K562 (cell line): ENCODE measurements at regions not wholly inside any gene's neighbourhood (a gene's known extent, or its start where the extent isn't known, plus 50 kb on each side); places are given as distances from the start of the nearest gene placed in this dataset.

Experiments used
- ARID1B ChIP-seq: fragments of 450-650 bp; IDR thresholded peaks from 2 replicates; pipeline ENCODE4 v1.6.1; 2016; ENCODE audit warnings: antibody characterized with exemption, mild to moderate bottlenecking, inconsistent platforms
- ARNT ChIP-seq, 2 experiments: fragments of 450-650 bp; IDR thresholded peaks; 2 replicates each; pipeline ENCODE4 v1.6.1; 2016; ENCODE audit warnings: mild to moderate bottlenecking in 1 of 2
- BCL6 ChIP-seq: fragments of 250-450 bp; sonication (Bioruptor Pico); IDR thresholded peaks from 2 replicates; pipeline ENCODE4 v1.4.0; 2020
- GTF2A2 ChIP-seq: IDR thresholded peaks from 2 replicates; pipeline ENCODE4 v1.6.1; 2016; ENCODE audit warnings: mild to moderate bottlenecking, missing genetic modification characterization, missing compliant biosample characterization
- HDAC1 ChIP-seq, 2 experiments: fragments of 450-650 bp; IDR thresholded peaks; 2 replicates each; pipeline ENCODE4 v1.6.1; 2016 to 2017; ENCODE audit warnings: inconsistent platforms in 1 of 2, mild to moderate bottlenecking in 1 of 2, moderate library complexity in 1 of 2
- HNRNPH1 ChIP-seq: fragments of 200-400 bp; formaldehyde crosslinking; optimal IDR thresholded peaks from 2 replicates; pipeline ENCODE3; 2017; ENCODE audit warnings: low read depth, mild to moderate bottlenecking, low read length, moderate library complexity
- IRF2 ChIP-seq: sonication (generic); formaldehyde crosslinking; IDR thresholded peaks from 2 replicates; pipeline ENCODE4 v1.8.1; 2022; ENCODE audit warnings: mild to moderate bottlenecking, missing genetic modification reagents
- MECOM ChIP-seq: fragments of 250-450 bp; sonication (Bioruptor Pico); IDR thresholded peaks from 2 replicates; pipeline ENCODE4 v1.8.0; 2022; ENCODE audit warnings: inconsistent platforms
- PHF21A ChIP-seq: fragments of 450-650 bp; IDR thresholded peaks from 2 replicates; pipeline ENCODE4 v1.6.1; 2017; ENCODE audit warnings: low read depth, borderline replicate concordance
- SETDB1 ChIP-seq: IDR thresholded peaks from one replicate; pipeline ENCODE4 v1.6.1; 2012; ENCODE audit warnings: low read length, control low read depth, inconsistent platforms
- SIN3A ChIP-seq, 2 experiments: fragments of 150-350 bp in 1 of 2; IDR thresholded peaks; 2 replicates each; pipeline ENCODE4 v1.6.1; 2011 to 2016; ENCODE audit warnings: borderline replicate concordance in 2 of 2, low read depth in 2 of 2, low read length in 2 of 2, mild to moderate bottlenecking in 2 of 2, moderate library complexity in 2 of 2; ENCODE audit not compliant: control insufficient read depth in 1 of 2
- SREBF1 ChIP-seq: fragments of 150-350 bp; IDR thresholded peaks from 2 replicates; pipeline ENCODE4 v1.6.1; 2014; ENCODE audit warnings: antibody characterized with exemption, low read depth, low read length, borderline replicate concordance
- SREBF2 ChIP-seq: sonication (generic); formaldehyde crosslinking; IDR thresholded peaks from 2 replicates; pipeline ENCODE4 v1.4.0; 2020; ENCODE audit warnings: mild to moderate bottlenecking, missing genetic modification reagents
- STAG1 ChIP-seq: sonication (generic); formaldehyde crosslinking; IDR thresholded peaks from 2 replicates; pipeline ENCODE4 v1.5.0; 2020; ENCODE audit warnings: missing genetic modification reagents, borderline replicate concordance
- TAF7 ChIP-seq: fragments of 450-650 bp; IDR thresholded peaks from 2 replicates; pipeline ENCODE4 v1.6.1; 2016; ENCODE audit warnings: missing genetic modification characterization, missing compliant biosample characterization
- TCFL5 ChIP-seq: fragments of 250-450 bp; sonication (Bioruptor Pico); conservative IDR thresholded peaks from 2 replicates; pipeline ENCODE4 v1.6.1; 2021; ENCODE audit warnings: mild to moderate bottlenecking, moderate library complexity, matching md5 sums
- XRCC3 ChIP-seq: fragments of 450-650 bp; IDR thresholded peaks from 2 replicates; pipeline ENCODE4 v1.6.1; 2017; ENCODE audit warnings: mild to moderate bottlenecking, moderate library complexity
- ZEB2 ChIP-seq: fragments of 450-650 bp; IDR thresholded peaks from 2 replicates; pipeline ENCODE4 v1.6.1; 2016
- ZFP1 ChIP-seq: fragments of 450-650 bp; formaldehyde crosslinking; IDR thresholded peaks from 2 replicates; pipeline ENCODE4 v1.4.0; 2020; ENCODE audit warnings: mild to moderate bottlenecking, mixed read lengths
- ZNF146 ChIP-seq: IDR thresholded peaks from one replicate; pipeline ENCODE4 v1.6.1; 2018; ENCODE audit warnings: missing compliant biosample characterization; ENCODE audit not compliant: unreplicated experiment
- ZNF263 ChIP-seq: sonication (generic); formaldehyde crosslinking; IDR thresholded peaks from 2 replicates; pipeline ENCODE4 v1.8.0; 2022; ENCODE audit warnings: mild to moderate bottlenecking, missing genetic modification reagents, borderline replicate concordance
- TF ChIP-seq, protein P1 (sequence below): sonication (generic); formaldehyde crosslinking; IDR thresholded peaks from 2 replicates; pipeline ENCODE4 v1.8.1; 2023; ENCODE audit warnings: mild to moderate bottlenecking, missing genetic modification reagents, moderate library complexity
- TF ChIP-seq, protein P2 (sequence below): fragments of 200-400 bp; formaldehyde crosslinking; IDR thresholded peaks from 2 replicates; pipeline ENCODE4 v1.6.1; 2017; ENCODE audit warnings: mild to moderate bottlenecking, low read depth, low read length, moderate library complexity
- TF ChIP-seq, protein P3 (sequence below), 2 experiments: fragments of 450-650 bp; conservative IDR thresholded peaks; 2 replicates each; pipeline ENCODE4 v1.6.1; 2017; ENCODE audit warnings: mild to moderate bottlenecking in 2 of 2, moderate library complexity in 2 of 2
- TF ChIP-seq, protein P4 (sequence below): fragments of 250-450 bp; sonication (Bioruptor Pico); IDR thresholded peaks from 2 replicates; pipeline ENCODE4 v1.8.0; 2021; ENCODE audit warnings: mild to moderate bottlenecking, moderate library complexity

DNA sequence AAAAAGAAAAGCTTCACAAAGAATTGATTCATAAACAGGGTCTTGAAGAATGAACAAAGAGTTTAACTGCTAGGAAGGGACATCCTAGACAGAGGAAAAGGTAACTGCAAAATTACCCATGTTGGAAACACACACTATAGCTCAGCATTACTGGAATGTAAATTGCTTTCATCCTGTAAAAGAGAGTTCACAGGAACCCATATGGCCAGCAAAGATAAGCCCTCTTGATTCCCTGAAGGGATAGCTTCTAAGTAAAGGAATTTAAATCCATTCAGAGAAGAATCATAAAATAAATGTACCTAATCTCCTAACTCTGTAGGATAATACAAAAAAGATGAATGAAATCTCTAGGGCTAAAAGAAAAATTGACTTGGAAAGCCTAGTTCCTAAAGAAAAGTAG is 107.1 kb upstream of the INTU start (continued):
- TF ChIP-seq, protein P1, sequence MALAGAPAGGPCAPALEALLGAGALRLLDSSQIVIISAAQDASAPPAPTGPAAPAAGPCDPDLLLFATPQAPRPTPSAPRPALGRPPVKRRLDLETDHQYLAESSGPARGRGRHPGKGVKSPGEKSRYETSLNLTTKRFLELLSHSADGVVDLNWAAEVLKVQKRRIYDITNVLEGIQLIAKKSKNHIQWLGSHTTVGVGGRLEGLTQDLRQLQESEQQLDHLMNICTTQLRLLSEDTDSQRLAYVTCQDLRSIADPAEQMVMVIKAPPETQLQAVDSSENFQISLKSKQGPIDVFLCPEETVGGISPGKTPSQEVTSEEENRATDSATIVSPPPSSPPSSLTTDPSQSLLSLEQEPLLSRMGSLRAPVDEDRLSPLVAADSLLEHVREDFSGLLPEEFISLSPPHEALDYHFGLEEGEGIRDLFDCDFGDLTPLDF (CRISPR knock-in tag) = no peak
- TF ChIP-seq BCL6 (CRISPR knock-in tag) (no peak), ZFP1 (CRISPR knock-in tag) (no peak), SIN3A (IDR thresholded peaks at IDR 0.05; ENCODE audit: borderline replicate concordance in 2 of 2, control insufficient read depth in 1 of 2, low read depth in 2 of 2, low read length in 2 of 2) (no peak), HDAC1 (IDR thresholded peaks at IDR 0.05) (peak in 1 of 2 experiments; percentile 49; a peak in 1 of 4 replicates), PHF21A (no peak), STAG1 (CRISPR knock-in tag) (no peak), SETDB1 (no peak), ARID1B (peak; percentile 90), TCFL5 (CRISPR knock-in tag) (no peak), GTF2A2 (tag) (no peak), ZNF263 (CRISPR knock-in tag) (no peak), ARNT (IDR thresholded peaks at IDR 0.05) (no peak), ZNF146 (CRISPR knock-in tag) (no peak), TAF7 (tag) (no peak), SREBF1 (no peak), ZEB2 (0 out of 2 replicates have a peak, but pooled peaks have one; percentile 46), XRCC3 (no peak), HNRNPH1 (no peak), MECOM (no peak), SREBF2 (CRISPR knock-in tag) (no peak), IRF2 (CRISPR knock-in tag) (no peak)
- TF ChIP-seq, protein P2, sequence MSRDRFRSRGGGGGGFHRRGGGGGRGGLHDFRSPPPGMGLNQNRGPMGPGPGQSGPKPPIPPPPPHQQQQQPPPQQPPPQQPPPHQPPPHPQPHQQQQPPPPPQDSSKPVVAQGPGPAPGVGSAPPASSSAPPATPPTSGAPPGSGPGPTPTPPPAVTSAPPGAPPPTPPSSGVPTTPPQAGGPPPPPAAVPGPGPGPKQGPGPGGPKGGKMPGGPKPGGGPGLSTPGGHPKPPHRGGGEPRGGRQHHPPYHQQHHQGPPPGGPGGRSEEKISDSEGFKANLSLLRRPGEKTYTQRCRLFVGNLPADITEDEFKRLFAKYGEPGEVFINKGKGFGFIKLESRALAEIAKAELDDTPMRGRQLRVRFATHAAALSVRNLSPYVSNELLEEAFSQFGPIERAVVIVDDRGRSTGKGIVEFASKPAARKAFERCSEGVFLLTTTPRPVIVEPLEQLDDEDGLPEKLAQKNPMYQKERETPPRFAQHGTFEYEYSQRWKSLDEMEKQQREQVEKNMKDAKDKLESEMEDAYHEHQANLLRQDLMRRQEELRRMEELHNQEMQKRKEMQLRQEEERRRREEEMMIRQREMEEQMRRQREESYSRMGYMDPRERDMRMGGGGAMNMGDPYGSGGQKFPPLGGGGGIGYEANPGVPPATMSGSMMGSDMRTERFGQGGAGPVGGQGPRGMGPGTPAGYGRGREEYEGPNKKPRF = no peak
- TF ChIP-seq, protein P3, sequence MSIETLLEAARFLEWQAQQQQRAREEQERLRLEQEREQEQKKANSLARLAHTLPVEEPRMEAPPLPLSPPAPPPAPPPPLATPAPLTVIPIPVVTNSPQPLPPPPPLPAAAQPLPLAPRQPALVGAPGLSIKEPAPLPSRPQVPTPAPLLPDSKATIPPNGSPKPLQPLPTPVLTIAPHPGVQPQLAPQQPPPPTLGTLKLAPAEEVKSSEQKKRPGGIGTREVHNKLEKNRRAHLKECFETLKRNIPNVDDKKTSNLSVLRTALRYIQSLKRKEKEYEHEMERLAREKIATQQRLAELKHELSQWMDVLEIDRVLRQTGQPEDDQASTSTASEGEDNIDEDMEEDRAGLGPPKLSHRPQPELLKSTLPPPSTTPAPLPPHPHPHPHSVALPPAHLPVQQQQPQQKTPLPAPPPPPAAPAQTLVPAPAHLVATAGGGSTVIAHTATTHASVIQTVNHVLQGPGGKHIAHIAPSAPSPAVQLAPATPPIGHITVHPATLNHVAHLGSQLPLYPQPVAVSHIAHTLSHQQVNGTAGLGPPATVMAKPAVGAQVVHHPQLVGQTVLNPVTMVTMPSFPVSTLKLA (conservative IDR thresholded peaks at IDR 0.05) = no peak
- TF ChIP-seq, protein P4, sequence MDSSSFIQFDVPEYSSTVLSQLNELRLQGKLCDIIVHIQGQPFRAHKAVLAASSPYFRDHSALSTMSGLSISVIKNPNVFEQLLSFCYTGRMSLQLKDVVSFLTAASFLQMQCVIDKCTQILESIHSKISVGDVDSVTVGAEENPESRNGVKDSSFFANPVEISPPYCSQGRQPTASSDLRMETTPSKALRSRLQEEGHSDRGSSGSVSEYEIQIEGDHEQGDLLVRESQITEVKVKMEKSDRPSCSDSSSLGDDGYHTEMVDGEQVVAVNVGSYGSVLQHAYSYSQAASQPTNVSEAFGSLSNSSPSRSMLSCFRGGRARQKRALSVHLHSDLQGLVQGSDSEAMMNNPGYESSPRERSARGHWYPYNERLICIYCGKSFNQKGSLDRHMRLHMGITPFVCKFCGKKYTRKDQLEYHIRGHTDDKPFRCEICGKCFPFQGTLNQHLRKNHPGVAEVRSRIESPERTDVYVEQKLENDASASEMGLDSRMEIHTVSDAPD (CRISPR knock-in tag) = no peak
